ENCODE measurements at regions not wholly inside any gene's neighbourhood (a gene's known extent, or its start where the extent isn't known, plus 50 kb on each side); places are given as distances from the start of the nearest gene placed in this dataset.

GRCh38 chr16:79790854-79791253 lies 190.3 kb upstream of the MAF start:
- TF ChIP-seq BHLHE40 (IDR thresholded peaks at IDR 0.05; ENCODE audit: borderline replicate concordance) (no peak), SP1 (IDR thresholded peaks at IDR 0.05) (no peak), ELF4 (IDR thresholded peaks at IDR 0.05) (no peak)
